GM23338 (cell line): ENCODE measurements at regions not wholly inside any gene's neighbourhood (a gene's known extent, or its start where the extent isn't known, plus 50 kb on each side); places are given as distances from the start of the nearest gene placed in this dataset.

ENCODE experiments used
- ATAC-seq: fragments of 200-7000 bp; cut with Tn5 transposase; 3 replicates; pipeline ENCODE4 v1.9.1; 2020
- DNase-seq: peaks from one replicate; pipeline ENCODE4 v3.0.0-alpha.2; 2015; ENCODE audit warnings: low spot score
- H2AFZ ChIP-seq: fragments of 200-600 bp; sonication (generic); 2 replicates; pipeline ENCODE4 v1.8.0; 2016; ENCODE audit warnings: antibody characterized with exemption, mild to moderate bottlenecking, moderate library complexity
- H3F3A ChIP-seq: fragments of 200-600 bp; sonication (generic); replicated peaks from 2 replicates; pipeline ENCODE4 v1.8.0; 2017; ENCODE audit warnings: antibody characterized with exemption, mixed run types, low read depth
- H3K27ac ChIP-seq: fragments of 200-600 bp; sonication (generic); 2 replicates; pipeline ENCODE4 v1.6.1; 2016; ENCODE audit warnings: low read depth
- H3K27me3 ChIP-seq: fragments of 200-600 bp; sonication (generic); 2 replicates; pipeline ENCODE4 v1.8.0; 2016; ENCODE audit warnings: mild to moderate bottlenecking, mixed run types, moderate library complexity; ENCODE audit not compliant: insufficient read depth
- H3K36me3 ChIP-seq: fragments of 200-600 bp; sonication (generic); 2 replicates; pipeline ENCODE4 v1.8.0; 2016; ENCODE audit warnings: mild to moderate bottlenecking; ENCODE audit not compliant: insufficient read depth
- H3K4me1 ChIP-seq: fragments of 200-600 bp; sonication (generic); 2 replicates; pipeline ENCODE4 v1.8.0; 2016; ENCODE audit warnings: mild to moderate bottlenecking, moderate library complexity; ENCODE audit not compliant: insufficient read depth
- H3K4me2 ChIP-seq: fragments of 200-600 bp; sonication (generic); 2 replicates; pipeline ENCODE4 v1.7.1; 2017; ENCODE audit warnings: mixed run types
- H3K4me3 ChIP-seq: fragments of 200-600 bp; sonication (generic); 2 replicates; pipeline ENCODE4 v1.6.1; 2016; ENCODE audit warnings: mixed run types
- H3K79me2 ChIP-seq: fragments of 200-600 bp; sonication (generic); replicated peaks from 2 replicates; pipeline ENCODE4 v1.8.0; 2017; ENCODE audit warnings: mild to moderate bottlenecking; ENCODE audit not compliant: insufficient read depth
- H3K9me2 ChIP-seq: fragments of 200-600 bp; sonication (generic); 2 replicates; pipeline ENCODE4 v1.8.0; 2017; ENCODE audit not compliant: insufficient read depth
- H4K20me1 ChIP-seq: fragments of 200-600 bp; sonication (generic); replicated peaks from 2 replicates; pipeline ENCODE4 v1.8.0; 2017; ENCODE audit warnings: mild to moderate bottlenecking; ENCODE audit not compliant: insufficient read depth
- H3K27ac Mint-ChIP-seq: 2 replicates; pipeline ENCODE4 v1.8.0; 2020; ENCODE audit warnings: inconsistent platforms, mild to moderate bottlenecking, moderate library complexity, mixed read lengths
- H3K27me3 Mint-ChIP-seq: 3 replicates; pipeline ENCODE4 v1.8.0; 2022; ENCODE audit warnings: low read depth, mild to moderate bottlenecking, moderate library complexity, mixed read lengths, inconsistent platforms; ENCODE audit not compliant: insufficient read depth, poor library complexity
- H3K36me3 Mint-ChIP-seq: 3 replicates; pipeline ENCODE4 v1.8.0; 2021; ENCODE audit warnings: low read depth, mild to moderate bottlenecking, inconsistent platforms, moderate library complexity, mixed read lengths
- H3K4me1 Mint-ChIP-seq: 3 replicates; pipeline ENCODE4 v1.8.0; 2020; ENCODE audit warnings: mild to moderate bottlenecking, inconsistent platforms, mixed read lengths
- H3K4me3 Mint-ChIP-seq: 3 replicates; pipeline ENCODE4 v1.8.0; 2021; ENCODE audit warnings: moderate library complexity, mild to moderate bottlenecking, inconsistent platforms, mixed read lengths
- H3K9me3 Mint-ChIP-seq: 3 replicates; pipeline ENCODE4 v1.8.0; 2020; ENCODE audit warnings: moderate library complexity, mild to moderate bottlenecking, inconsistent platforms, mixed read lengths
- CREB1 ChIP-seq: fragments of 250-450 bp; sonication (Bioruptor Pico); IDR thresholded peaks from 2 replicates; pipeline ENCODE4 v1.5.0; 2020; ENCODE audit warnings: low read depth, mild to moderate bottlenecking, moderate library complexity
- ETS1 ChIP-seq: IDR thresholded peaks from 2 replicates; pipeline ENCODE4 v1.6.1; 2016; ENCODE audit warnings: antibody characterized with exemption
- EZH2phosphoT487 ChIP-seq: fragments of 200-600 bp; sonication (generic); IDR thresholded peaks from one replicate; pipeline ENCODE4 v1.8.1; 2018; ENCODE audit warnings: antibody characterized with exemption; ENCODE audit not compliant: unreplicated experiment
- JUNB ChIP-seq: IDR thresholded peaks from one replicate; pipeline ENCODE4 v1.6.1; 2016; ENCODE audit warnings: antibody characterized with exemption; ENCODE audit not compliant: unreplicated experiment
- NANOG ChIP-seq: IDR thresholded peaks from 2 replicates; pipeline ENCODE4 v1.6.1; 2016; ENCODE audit warnings: antibody characterized with exemption, borderline replicate concordance
- TF ChIP-seq, protein P1 (sequence below): fragments of 250-450 bp; sonication (Bioruptor Pico); IDR thresholded peaks from 2 replicates; pipeline ENCODE4 v1.5.0; 2020; ENCODE audit warnings: mild to moderate bottlenecking, moderate library complexity

DNA sequence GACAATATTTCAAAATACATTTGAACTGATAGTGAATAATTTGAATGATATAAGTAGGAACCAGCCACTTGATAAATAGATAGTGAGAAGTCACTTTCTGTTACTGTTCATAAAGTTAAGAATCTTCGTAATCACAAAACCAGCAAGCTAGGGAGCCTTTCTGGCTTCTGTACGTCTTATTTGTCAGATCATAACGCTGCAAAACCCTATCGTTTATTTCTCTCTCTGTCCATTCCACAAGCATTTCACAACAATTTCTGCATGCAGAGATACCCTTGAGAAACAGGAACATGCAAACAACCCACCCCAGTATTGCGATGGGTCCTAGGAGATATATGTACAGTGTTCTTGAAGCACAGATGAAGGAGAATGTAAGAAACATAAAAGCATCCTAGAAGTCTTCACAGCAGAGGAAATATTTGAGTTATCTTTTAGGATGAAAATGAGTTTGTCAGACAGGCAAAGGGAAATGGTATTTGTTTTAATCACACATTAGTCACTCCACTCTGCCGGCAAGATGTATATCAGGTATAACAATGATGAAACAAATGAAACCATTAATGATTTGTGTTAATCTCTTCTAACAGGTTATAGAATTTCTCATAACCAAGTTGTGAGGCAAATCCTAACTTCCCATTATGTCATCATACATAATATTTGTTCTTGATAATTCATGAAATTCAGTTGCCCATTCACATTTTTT lies 668.7 kb upstream of the FTMT start (continued):
- TF ChIP-seq, protein P1, sequence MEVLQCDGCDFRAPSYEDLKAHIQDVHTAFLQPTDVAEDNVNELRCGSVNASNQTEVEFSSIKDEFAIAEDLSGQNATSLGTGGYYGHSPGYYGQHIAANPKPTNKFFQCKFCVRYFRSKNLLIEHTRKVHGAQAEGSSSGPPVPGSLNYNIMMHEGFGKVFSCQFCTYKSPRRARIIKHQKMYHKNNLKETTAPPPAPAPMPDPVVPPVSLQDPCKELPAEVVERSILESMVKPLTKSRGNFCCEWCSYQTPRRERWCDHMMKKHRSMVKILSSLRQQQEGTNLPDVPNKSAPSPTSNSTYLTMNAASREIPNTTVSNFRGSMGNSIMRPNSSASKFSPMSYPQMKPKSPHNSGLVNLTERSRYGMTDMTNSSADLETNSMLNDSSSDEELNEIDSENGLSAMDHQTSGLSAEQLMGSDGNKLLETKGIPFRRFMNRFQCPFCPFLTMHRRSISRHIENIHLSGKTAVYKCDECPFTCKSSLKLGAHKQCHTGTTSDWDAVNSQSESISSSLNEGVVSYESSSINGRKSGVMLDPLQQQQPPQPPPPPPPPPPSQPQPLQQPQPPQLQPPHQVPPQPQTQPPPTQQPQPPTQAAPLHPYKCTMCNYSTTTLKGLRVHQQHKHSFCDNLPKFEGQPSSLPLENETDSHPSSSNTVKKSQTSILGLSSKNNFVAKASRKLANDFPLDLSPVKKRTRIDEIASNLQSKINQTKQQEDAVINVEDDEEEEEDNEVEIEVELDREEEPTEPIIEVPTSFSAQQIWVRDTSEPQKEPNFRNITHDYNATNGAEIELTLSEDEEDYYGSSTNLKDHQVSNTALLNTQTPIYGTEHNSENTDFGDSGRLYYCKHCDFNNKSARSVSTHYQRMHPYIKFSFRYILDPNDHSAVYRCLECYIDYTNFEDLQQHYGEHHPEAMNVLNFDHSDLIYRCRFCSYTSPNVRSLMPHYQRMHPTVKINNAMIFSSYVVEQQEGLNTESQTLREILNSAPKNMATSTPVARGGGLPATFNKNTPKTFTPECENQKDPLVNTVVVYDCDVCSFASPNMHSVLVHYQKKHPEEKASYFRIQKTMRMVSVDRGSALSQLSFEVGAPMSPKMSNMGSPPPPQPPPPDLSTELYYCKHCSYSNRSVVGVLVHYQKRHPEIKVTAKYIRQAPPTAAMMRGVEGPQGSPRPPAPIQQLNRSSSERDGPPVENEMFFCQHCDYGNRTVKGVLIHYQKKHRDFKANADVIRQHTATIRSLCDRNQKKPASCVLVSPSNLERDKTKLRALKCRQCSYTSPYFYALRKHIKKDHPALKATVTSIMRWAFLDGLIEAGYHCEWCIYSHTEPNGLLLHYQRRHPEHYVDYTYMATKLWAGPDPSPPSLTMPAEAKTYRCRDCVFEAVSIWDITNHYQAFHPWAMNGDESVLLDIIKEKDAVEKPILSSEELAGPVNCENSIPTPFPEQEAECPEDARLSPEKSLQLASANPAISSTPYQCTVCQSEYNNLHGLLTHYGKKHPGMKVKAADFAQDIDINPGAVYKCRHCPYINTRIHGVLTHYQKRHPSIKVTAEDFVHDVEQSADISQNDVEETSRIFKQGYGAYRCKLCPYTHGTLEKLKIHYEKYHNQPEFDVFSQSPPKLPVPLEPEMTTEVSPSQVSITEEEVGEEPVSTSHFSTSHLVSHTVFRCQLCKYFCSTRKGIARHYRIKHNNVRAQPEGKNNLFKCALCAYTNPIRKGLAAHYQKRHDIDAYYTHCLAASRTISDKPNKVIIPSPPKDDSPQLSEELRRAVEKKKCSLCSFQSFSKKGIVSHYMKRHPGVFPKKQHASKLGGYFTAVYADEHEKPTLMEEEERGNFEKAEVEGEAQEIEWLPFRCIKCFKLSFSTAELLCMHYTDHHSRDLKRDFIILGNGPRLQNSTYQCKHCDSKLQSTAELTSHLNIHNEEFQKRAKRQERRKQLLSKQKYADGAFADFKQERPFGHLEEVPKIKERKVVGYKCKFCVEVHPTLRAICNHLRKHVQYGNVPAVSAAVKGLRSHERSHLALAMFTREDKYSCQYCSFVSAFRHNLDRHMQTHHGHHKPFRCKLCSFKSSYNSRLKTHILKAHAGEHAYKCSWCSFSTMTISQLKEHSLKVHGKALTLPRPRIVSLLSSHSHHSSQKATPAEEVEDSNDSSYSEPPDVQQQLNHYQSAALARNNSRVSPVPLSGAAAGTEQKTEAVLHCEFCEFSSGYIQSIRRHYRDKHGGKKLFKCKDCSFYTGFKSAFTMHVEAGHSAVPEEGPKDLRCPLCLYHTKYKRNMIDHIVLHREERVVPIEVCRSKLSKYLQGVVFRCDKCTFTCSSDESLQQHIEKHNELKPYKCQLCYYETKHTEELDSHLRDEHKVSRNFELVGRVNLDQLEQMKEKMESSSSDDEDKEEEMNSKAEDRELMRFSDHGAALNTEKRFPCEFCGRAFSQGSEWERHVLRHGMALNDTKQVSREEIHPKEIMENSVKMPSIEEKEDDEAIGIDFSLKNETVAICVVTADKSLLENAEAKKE (CRISPR knock-in tag) = no peak
- no peak for TF ChIP-seq NANOG
- TF ChIP-seq CREB1 (CRISPR knock-in tag) = no peak
- TF ChIP-seq EZH2phosphoT487 = no peak

GRCh38 chr5:121188849-121189248 lies 662.8 kb upstream of the FTMT start:
- Mint-ChIP-seq H3K4me3 (no peak overlapping the region), H3K4me1 (no peaks in the 10 kb centered on the region), H3K9me3 (no peaks in the 10 kb centered on the region), H3K27me3 (no peaks in the 10 kb centered on the region), H3K36me3 (no peaks in the 10 kb centered on the region), H3K27ac (no peak overlapping the region)
- no peak overlapping the region for H3K4me2 ChIP-seq
- H3K36me3 ChIP-seq = no peaks in the 10 kb centered on the region
- H3K27me3 ChIP-seq = no peaks in the 10 kb centered on the region
- DNase-seq (no peak), ATAC-seq (no peak)
- no peak overlapping the region for H3K27ac ChIP-seq
- no peaks in the 10 kb centered on the region for H3K4me1 ChIP-seq
- no peaks in the 10 kb centered on the region for H4K20me1 ChIP-seq
- no peaks in the 10 kb centered on the region for H3F3A ChIP-seq
- no peaks in the 10 kb centered on the region for H3K79me2 ChIP-seq
- no peaks in the 10 kb centered on the region for H3K9me2 ChIP-seq
- H2AFZ ChIP-seq = no peak overlapping the region
- H3K4me3 ChIP-seq = no peak overlapping the region
- TF ChIP-seq JUNB = no peak
- TF ChIP-seq, protein P1 (CRISPR knock-in tag) = no peak
- TF ChIP-seq ETS1 = no peak
- TF ChIP-seq CREB1 (CRISPR knock-in tag) = no peak
